CD4-positive, alpha-beta T cell treated with Interleukin-2 at 100 ng/mL for 4 hours (primary cell): ENCODE measurements at regions not wholly inside any gene's neighbourhood (a gene's known extent, or its start where the extent isn't known, plus 50 kb on each side); places are given as distances from the start of the nearest gene placed in this dataset.

ENCODE experiments used
- DNase-seq: peaks from one replicate; pipeline ENCODE4 v3.0.0-alpha.2; 2020; ENCODE audit warnings: low spot score

- DNase-seq, result no peak
These were observed 112.0 kb downstream of the LITAF start for GRCh38 chr16:11474617-11475291.

- DNase-seq, result no peak
These were observed 110.7 kb downstream of the LITAF start for GRCh38 chr16:11475896-11476630.

- DNase-seq, result no peak
These were observed 110.0 kb downstream of the LITAF start for GRCh38 chr16:11476676-11477075.

- DNase-seq, result no peak
These were observed 108.1 kb downstream of the LITAF start for GRCh38 chr16:11478431-11479119.

- DNase-seq, result no peak
These were observed 106.8 kb downstream of the LITAF start for GRCh38 chr16:11479916-11480315.

GRCh38 chr16:11480634-11481033 lies 106.1 kb downstream of the LITAF start:
- DNase-seq, result no peak

GRCh38 chr16:11481987-11482386 lies 104.7 kb downstream of the LITAF start:
- DNase-seq, result no peak

- no peak for DNase-seq
These were observed 103.6 kb downstream of the LITAF start for GRCh38 chr16:11482946-11483748.

GRCh38 chr16:11484691-11485258 lies 101.9 kb downstream of the LITAF start:
- DNase-seq, result no peak

- no peak for DNase-seq
These were observed 101.0 kb downstream of the LITAF start for GRCh38 chr16:11485676-11486075.

GRCh38 chr16:11487289-11487688 lies 99.4 kb downstream of the LITAF start:
- DNase-seq, result no peak

- no peak for DNase-seq
These were observed 98.4 kb downstream of the LITAF start for GRCh38 chr16:11488304-11488703.

GRCh38 chr16:11491524-11491923 lies 95.2 kb downstream of the LITAF start:
- no peak for DNase-seq

- DNase-seq, result no peak
These were observed 93.8 kb downstream of the LITAF start for GRCh38 chr16:11492808-11493530.

GRCh38 chr16:11493531-11493929 lies 93.2 kb downstream of the LITAF start:
- DNase-seq, result no peak

- no peak for DNase-seq
These were observed 92.7 kb downstream of the LITAF start for GRCh38 chr16:11494029-11494428.

GRCh38 chr16:11494433-11494832 lies 92.3 kb downstream of the LITAF start:
- DNase-seq, result no peak

- DNase-seq, result no peak
These were observed 91.7 kb downstream of the LITAF start for GRCh38 chr16:11495066-11495407.
